H54 (cell line): ENCODE measurements at regions not wholly inside any gene's neighbourhood (a gene's known extent, or its start where the extent isn't known, plus 50 kb on each side); places are given as distances from the start of the nearest gene placed in this dataset.

Source experiments
- DNase-seq: peaks from one replicate; pipeline ENCODE4 v3.0.0; 2011; ENCODE audit warnings: low spot score, mixed read lengths; ENCODE audit not compliant: insufficient read length
- FAIRE-seq: peaks from 3 replicates; lab custom pipeline; 2011; peaks lifted over from hg19 to GRCh38; lab: Jason Lieb, UNC
- POLR2A ChIP-seq: IDR thresholded peaks from 2 replicates; pipeline ENCODE4 v1.6.1; 2011; ENCODE audit warnings: low read depth, mild to moderate bottlenecking, low read length

DNA sequence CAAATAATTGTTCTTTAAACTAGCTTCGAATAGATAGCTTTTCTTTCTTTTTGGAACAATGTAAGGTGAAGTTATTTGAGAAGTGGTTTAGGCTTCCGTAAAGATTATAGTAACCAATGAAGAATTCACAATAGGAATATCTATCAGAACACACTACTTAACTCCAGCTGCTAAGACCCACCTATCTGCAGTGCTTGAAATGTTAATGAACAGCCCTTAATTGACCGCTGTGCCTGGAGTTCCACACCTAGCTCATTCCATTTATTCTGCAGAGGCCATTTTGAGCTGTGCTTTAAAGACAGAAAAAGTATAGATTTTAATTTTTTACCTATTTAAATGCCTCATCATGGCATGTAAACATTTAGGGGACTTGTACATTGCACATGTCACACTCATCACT is 83.3 kb upstream of the APCDD1 start:
- TF ChIP-seq POLR2A: no peak
- no peak for FAIRE-seq
- DNase-seq: no peak

DNA sequence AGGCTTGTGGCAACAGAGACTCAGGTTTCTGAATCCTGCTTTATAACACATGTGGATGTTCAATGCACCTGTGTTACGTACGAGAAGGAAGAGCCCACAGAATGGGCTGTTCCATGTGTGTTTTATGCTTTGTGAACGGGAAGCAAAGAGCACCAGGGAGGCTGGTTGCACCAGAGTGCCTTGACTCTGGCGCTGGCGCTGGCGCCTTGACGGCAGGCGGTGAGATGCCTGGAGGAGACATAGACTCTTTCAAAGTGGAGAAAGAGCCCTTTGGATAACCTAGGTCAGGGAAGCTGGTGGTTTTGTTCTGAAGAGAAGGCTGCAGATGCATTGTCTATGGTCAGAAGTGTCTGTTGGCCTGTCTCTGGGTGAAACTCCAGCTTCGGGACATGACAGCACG is 80.2 kb upstream of the APCDD1 start:
- FAIRE-seq (no peak), DNase-seq (no peak)
- TF ChIP-seq POLR2A: no peak

DNA sequence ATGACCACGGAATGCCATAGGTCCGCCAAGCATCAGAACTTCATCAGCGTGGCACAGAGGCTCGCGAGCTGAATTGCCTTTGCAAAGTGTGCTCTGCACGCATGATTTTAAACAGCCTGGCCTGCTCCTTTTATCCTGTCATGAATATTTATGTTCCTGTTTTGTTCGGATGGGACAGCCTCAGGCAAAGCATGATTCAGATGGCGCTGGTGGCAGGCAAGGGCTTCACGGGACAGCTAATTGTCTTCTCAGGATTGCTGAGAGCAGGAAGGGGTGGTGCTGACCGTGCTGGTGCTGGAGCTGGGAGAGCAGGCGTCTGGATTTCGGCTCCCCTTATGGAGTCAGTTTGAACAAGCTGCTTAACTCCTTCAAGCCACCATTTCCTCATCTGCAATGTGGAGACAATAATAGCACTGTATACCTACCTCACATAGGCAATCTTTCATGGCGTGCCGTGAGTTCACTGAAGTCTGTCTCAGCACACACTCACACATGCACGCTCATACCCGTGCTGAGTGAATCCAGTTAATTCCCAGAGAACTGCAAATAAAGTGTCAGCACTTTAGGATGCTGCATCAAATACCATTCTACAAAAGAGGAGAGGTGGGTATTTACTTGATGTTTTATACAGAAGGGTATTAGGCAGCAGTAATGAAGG is 79.7 kb upstream of the APCDD1 start:
- no peak for TF ChIP-seq POLR2A
- FAIRE-seq: no peak
- DNase-seq: no peak

DNA sequence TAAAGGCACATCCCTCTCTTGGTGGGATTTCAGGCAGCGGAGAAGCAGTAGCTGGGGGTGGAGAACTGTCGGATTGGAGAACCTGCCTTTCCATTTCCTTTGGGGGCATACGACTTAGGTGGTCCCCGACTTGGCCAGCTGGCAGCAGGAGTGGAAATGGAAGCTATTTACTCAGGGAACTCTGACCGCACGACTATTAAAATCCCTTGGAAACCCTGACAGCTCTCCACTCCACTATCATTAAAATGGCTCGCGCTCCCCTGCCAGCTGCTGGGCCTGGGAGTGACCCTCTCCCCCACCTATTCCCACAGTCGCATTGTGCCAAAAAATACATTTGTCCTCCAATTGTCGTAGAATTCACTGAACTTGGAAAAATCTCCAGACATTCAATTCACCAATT is 77.7 kb upstream of the APCDD1 start:
- no peak for TF ChIP-seq POLR2A
- no peak for FAIRE-seq
- DNase-seq: no peak

DNA sequence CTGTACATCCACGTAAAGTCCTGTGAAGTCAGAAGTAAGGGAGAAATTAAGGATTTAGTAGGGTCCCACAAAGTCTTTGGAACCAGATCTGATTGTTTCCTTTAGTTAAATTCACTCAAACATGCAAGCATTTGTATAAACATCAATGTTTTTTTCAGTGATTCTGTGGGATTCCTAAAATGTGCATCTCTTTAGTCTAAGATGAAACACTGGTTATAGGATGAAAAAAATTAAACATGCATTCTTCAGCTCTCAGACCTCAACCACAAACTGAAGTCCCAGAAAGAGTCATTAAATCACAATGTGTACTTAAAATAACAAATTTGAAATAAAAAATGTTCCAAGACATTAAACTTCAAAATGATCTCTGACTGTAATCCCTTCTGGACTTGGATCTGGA is 76.5 kb upstream of the APCDD1 start:
- TF ChIP-seq POLR2A: no peak
- DNase-seq: no peak
- FAIRE-seq: no peak

DNA sequence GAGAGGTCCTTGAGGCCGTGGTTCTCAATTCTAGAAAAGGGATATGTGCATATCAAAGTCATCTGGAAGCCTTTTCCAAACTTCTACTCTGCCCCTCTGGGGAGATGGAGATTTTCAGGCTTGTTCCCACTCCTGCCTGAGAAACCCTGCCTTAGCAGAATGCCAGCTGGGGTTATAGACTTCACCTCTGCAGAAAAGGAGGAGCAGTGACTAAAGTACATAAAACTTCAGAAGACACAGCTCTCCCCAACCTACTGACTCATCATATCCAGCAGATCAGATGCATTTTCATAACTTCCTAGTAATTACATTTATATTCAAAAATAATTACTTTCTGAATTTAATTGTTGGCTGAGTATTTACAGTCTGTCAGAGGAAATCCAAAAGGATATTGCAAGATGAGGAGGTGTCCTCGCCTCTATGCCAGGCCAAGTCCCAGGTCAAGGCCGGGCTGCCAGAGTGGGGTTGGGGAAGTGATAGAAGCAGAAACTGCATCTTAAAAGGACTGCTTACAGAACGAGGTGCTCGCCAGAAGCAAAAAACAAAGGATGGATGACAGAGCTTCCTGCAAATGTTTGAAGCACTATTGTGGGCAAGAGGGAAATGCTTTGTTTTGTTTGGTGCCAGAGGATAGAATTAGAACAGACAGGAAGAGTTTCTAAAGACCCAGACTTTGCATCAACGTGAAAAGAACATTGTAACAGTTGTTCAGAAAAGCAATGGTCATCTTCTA is 75.6 kb upstream of the APCDD1 start:
- no peak for FAIRE-seq
- no peak for TF ChIP-seq POLR2A
- DNase-seq: no peak

DNA sequence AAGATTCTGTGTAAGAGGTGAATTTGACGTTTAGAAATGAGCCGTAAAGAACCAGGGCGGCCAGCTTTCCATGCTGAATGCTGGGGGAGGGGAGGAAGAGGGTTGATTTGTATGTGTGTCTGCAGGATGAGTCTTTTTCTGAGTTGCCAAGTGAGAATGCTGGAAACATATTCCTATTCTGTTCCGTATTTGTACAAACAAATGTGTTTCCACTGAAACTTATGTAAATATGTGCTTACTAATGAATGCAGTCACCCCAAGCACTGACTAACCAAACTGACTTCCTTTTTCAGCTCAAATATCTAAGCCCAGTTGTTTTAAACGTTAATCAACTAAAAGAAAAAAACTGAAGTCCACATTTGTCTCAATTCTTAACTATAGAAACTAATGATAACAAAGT is 74.9 kb upstream of the APCDD1 start:
- DNase-seq (no peak), FAIRE-seq (no peak)
- no peak for TF ChIP-seq POLR2A

DNA sequence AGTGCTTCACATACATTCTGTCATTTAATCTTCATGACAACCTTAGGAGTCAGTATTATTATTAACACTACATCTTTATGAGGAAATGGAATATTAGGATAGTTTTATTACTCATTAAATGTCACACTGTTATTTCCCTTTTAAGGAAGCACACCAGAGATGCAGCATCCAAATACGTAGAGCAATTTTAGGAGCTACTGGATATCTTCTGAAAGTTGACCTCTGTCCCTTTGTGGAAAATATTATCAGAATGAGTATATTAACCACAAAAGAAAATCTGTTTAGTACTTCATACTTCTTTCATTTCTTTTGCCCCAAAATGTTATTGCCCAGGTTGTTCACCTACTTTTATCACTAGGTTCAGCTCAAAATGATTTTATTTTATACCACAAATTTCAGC is 72.9 kb upstream of the APCDD1 start:
- TF ChIP-seq POLR2A: no peak
- no peak for FAIRE-seq
- no peak for DNase-seq

DNA sequence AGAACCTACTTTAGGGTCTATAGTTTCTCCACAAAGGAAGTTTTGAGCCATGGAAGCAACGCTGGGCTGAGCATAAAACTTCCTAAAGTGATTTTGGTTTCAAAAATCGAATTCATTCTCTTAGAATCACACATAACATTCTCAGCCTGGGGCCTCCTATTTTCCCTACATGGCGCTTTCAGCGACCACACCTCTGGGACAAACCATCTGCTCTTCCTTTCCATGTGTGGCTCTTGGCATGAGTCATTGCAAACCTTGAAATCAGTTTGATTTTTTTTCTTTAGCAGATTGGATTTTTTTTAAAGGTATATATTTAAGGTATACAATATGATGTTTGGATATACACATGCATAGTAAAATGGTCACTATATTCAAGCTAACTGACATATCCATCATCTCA is 72.5 kb upstream of the APCDD1 start:
- TF ChIP-seq POLR2A: no peak
- DNase-seq (no peak), FAIRE-seq (no peak)

DNA sequence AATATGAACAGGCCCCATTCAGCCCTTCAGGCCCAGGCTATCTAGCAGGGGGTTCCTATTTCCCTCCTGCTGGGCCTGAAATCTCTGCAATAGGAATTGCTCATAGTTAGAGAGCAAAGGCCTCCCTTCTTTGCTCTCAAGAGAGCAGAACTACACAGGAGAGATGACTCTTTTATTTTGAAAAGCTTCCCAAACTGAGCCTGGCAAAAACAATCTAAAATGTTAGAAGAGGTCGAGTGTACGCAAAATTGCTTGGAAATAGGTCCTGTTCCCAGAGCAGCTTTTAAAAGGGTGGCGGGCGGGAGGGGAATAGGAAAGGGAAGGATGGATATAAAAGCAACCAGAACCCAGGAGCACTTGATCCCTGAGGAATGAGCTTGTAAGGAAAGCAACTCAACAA is 68.4 kb upstream of the APCDD1 start:
- no peak for TF ChIP-seq POLR2A
- no peak for DNase-seq
- no peak for FAIRE-seq

DNA sequence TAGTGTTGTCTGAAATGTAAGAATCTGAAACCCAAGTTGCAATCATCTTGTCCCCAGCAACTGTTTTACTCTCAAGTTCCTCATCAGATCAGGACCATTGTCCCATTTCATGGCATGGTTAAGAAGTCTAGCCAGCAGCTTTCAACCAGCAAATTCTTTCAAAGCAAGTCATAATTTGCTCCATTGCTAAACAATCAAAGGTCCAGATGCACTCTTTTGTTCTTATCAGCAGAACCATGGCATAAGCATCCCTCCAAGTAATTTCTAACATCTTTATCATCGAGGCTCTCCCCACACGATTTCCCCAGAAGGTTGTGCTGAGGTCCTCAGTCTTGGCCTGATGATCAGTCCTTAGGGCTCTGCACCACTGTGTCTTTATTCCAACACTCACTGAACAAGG is 67.5 kb upstream of the APCDD1 start:
- FAIRE-seq (no peak), DNase-seq (no peak)

DNA sequence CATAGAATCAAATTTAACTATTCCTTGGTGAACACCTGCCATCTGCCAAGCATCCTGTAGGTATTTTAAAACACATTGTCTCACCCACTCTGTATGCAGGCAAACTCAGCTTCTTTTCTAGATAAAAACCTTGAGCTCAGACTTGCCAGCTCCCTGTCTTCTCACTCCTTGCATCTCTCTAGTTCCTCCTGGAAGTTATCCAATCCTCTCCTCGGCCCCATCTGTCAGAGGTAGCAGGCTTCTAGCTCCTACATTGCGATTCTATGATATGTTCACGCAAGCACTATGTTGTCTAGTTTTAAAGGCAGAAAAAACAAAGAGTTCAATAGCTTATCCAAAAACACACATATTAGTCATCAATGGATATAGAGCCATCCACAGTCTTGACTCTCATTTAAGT is 67.0 kb upstream of the APCDD1 start:
- no peak for TF ChIP-seq POLR2A
- DNase-seq: no peak
- no peak for FAIRE-seq

More for the DNA sequence above, 67.5 kb upstream of the APCDD1 start:
- no peak for TF ChIP-seq POLR2A

DNA sequence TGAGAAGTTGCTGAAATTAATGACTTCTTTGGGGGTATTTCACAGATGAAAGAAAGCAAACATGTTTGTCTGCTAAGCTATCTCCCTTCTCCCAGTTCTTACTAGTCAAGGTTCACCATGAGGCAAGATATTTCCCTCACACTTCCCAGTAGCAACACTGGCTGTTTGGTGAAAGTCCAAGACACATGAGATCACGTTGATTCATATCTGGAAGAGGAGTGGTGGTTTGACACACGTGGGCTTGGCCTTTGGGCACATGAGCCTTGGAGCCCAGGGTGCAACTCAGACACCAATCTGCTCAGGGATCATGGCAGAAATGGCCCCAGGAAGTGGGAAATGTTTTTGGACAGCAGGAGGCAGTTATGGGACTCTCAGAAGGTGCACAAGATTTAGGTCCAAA is 66.1 kb upstream of the APCDD1 start:
- DNase-seq (no peak), FAIRE-seq (no peak)

DNA sequence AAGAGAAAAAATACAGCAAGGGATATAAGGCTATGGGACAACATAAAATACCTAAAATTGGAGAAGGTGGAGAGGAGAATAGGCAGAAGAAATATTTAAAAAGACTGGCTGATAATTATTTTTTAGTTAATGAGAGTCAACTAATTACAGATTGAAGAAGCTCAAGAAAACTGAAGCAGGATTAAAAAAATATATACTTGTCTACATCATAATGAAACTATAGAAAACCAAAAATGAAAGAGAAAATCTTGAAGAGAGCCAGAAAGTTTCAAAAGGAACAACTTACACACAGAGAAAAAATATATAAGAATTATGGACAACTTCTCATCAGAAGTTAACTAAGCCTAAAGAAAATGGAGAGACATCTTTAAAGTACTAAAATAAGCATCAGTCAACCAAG is 62.9 kb upstream of the APCDD1 start:
- TF ChIP-seq POLR2A: no peak
- FAIRE-seq (no peak), DNase-seq (no peak)

More for the DNA sequence above, 66.1 kb upstream of the APCDD1 start:
- TF ChIP-seq POLR2A: no peak

DNA sequence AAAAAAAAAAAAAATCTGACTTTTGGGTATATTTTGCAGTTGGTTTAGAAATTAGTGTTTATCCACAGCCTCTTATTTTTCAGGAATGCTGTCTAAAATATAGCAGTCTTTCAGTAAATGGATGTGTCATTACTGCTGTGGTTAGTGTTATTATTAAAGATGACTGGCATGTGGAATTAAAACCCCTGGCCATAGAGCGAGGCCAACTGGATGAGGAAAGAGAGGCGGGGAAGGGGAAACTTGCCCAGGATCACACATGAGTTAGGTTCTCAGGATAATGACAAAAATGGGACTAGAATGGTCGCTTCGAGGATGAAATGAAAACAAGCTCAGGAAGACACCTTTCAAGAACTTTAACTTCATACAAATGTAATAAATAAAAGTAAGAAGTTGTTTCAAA is 57.4 kb upstream of the APCDD1 start:
- TF ChIP-seq POLR2A: no peak
- no peak for FAIRE-seq

More for the DNA sequence above, 57.4 kb upstream of the APCDD1 start:
- DNase-seq: no peak
